DMS153 treated with DMSO at 0.1 percent for 48 hours (cell line): ENCODE measurements at regions not wholly inside any gene's neighbourhood (a gene's known extent, or its start where the extent isn't known, plus 50 kb on each side); places are given as distances from the start of the nearest gene placed in this dataset.

ENCODE experiments used
- DNase-seq: peaks from one replicate; lab custom pipeline; 2025; ENCODE audit not compliant: unreplicated experiment; lab: John Stamatoyannopoulos, UW

GRCh38 chr1:104794035-104794434 lies 1044.3 kb downstream of the AMY1C start:
- no peak for DNase-seq

- DNase-seq: no peak
Measured at GRCh38 chr1:104795931-104796330, 1046.2 kb downstream of the AMY1C start.

GRCh38 chr1:104797982-104798381 lies 1048.3 kb downstream of the AMY1C start:
- DNase-seq: no peak

GRCh38 chr1:104801344-104801743 lies 1051.6 kb downstream of the AMY1C start:
- DNase-seq: no peak

GRCh38 chr1:104804147-104804546 lies 1054.4 kb downstream of the AMY1C start:
- DNase-seq: no peak

DNA sequence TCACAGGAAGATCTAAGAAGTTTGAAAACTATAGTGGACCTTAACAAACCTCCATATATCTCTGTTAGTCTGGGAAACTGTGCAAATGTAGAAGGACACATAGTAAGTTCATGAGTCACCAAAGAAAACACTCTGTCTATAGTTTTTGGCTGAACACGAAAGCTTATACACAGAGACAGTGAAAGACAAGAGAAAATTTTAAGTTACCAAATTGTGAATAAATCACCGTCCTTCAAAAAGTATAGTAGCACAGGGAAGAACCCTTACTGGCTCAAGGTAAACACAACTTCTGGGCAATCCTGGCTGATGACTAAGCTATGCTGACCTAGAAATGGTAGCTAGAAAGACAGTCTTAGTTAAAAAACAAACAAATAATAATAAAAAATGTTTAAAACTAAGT lies 1057.9 kb downstream of the AMY1C start:
- DNase-seq: no peak

GRCh38 chr1:104825401-104825800 lies 1075.7 kb downstream of the AMY1C start:
- no peak for DNase-seq

DNA sequence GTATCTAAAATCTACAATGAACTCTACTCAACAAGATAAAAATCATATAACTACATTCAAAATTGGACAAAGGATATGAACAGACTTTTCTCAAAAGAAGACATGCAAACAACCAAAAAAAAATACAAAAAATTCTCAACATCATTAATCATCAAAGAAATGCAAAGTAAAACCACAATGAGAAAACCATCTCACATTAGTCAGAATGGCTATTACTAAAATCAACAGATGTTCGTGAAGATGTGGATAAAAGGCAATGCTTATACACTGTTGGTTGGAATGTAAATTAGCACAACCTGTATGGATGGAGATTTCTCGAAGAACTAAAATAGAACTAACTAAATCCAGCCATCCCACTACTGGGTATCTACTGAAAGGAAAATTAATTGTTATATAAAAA lies 1080.8 kb downstream of the AMY1C start:
- DNase-seq: no peak

- DNase-seq: no peak
Measured at GRCh38 chr1:104852151-104852550, 1102.5 kb downstream of the AMY1C start.

GRCh38 chr1:104853276-104853675 lies 1103.6 kb downstream of the AMY1C start:
- no peak for DNase-seq

GRCh38 chr1:104854529-104854928 lies 1104.8 kb downstream of the AMY1C start:
- DNase-seq: no peak

GRCh38 chr1:104855550-104855949 lies 1105.9 kb downstream of the AMY1C start:
- no peak for DNase-seq

GRCh38 chr1:104856091-104856490 lies 1106.4 kb downstream of the AMY1C start:
- no peak for DNase-seq

GRCh38 chr1:104856518-104856917 lies 1106.8 kb downstream of the AMY1C start:
- DNase-seq: no peak

- no peak for DNase-seq
Measured at GRCh38 chr1:104868794-104869193, 1119.1 kb downstream of the AMY1C start.

- DNase-seq: no peak
Measured at GRCh38 chr1:104874044-104874443, 1124.3 kb downstream of the AMY1C start.

DNA sequence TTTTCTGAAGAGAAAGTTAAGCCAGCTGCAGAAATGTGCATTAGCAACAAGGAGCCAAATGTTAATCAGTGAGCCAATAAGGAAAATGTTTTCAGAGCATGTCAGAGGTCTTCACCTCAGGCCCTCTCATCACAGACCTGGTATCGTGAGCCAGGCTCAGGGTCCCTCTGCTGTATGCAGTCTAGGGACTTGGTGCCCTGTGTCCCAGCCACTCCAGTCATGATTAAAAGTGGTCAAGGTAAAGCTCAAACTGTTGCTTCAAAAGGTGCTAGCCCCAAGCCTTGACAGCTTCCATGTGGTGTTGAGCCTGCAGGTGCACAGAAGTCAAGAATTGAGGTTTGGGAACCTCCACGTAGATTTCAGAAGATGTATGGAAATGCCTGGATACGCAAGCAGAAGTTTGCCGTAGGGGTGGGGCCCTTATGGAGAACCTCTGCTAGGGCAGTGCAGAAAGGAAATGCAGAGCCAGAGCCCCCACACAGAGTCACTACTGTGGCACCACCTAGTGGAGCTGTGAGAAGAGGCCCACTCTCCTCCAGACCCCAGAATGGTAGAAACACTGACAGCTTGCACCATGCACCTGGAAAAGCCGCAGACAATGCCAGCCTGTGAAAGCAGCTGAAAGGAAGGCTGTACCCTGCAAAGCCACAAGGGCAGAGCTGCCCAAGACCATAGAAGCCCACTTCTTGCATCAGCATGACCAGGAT lies 1128.7 kb downstream of the AMY1C start:
- DNase-seq: no peak

DNA sequence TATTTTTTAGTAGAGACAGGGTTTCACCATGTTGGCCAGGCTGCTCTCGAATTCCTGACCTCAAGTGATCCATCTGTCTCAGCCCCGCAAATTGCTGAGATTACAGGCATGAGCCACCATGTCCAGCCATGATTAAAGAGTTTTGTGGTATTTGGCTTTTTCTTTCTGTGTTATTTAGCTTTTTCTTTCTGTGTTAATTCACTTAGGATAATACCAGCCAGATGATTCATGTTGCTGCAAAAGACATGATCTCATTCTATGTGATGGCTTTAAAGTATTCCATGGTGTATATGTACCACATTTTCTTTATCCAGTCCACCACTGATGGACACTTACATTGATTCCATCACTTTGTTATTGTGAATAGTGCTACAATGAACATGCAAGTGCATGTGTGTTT lies 1135.2 kb downstream of the AMY1C start:
- no peak for DNase-seq

GRCh38 chr1:104905322-104905721 lies 1155.6 kb downstream of the AMY1C start:
- DNase-seq: no peak

- DNase-seq: no peak
Measured at GRCh38 chr1:104906141-104906540, 1156.4 kb downstream of the AMY1C start.

DNA sequence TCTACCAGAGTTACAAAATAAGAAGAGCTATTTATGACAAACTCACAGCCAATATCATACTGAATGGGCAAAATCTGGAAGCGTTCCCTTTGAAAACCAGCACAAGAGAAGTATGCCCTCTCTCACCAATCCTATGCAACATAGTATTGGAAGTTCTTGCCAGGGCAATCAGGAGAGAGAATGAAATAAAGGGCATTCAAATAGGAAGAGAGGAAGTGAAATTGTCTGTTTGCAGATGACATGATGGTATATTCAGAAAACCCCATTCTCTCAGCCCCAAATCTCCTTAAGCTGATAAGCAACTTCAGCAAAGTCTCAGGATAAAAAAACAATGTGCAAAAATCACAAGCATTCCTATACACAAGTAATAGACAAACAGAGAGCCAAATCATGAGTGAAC lies 1169.5 kb downstream of the AMY1C start:
- DNase-seq: no peak

GRCh38 chr1:104921525-104921924 lies 1171.8 kb downstream of the AMY1C start:
- no peak for DNase-seq

- DNase-seq: no peak
Measured at GRCh38 chr1:104923075-104923474, 1173.4 kb downstream of the AMY1C start.
